ENCODE measurements at regions not wholly inside any gene's neighbourhood (a gene's known extent, or its start where the extent isn't known, plus 50 kb on each side); places are given as distances from the start of the nearest gene placed in this dataset.

- Histone ChIP-seq H3K9me3 (ENCODE audit: control insufficient read depth, low read length) (no peaks in the 10 kb centered on the region), H2AFZ (no peak overlapping the region), H3K9ac (no peak overlapping the region), H3K27ac (no peak overlapping the region), H3K4me3 (ENCODE audit: low read depth, low read length) (no peak overlapping the region), H3K36me3 (ENCODE audit: control insufficient read depth, insufficient read depth, low read length) (no peaks in the 10 kb centered on the region), H3K4me1 (no peaks in the 10 kb centered on the region), H3K4me2 (ENCODE audit: low read length) (no peak overlapping the region), H3K27me3 (ENCODE audit: control insufficient read depth, insufficient read depth, low read length) (no peaks in the 10 kb centered on the region), H3K79me2 (no peaks in the 10 kb centered on the region)
- TF ChIP-seq, protein P1, sequence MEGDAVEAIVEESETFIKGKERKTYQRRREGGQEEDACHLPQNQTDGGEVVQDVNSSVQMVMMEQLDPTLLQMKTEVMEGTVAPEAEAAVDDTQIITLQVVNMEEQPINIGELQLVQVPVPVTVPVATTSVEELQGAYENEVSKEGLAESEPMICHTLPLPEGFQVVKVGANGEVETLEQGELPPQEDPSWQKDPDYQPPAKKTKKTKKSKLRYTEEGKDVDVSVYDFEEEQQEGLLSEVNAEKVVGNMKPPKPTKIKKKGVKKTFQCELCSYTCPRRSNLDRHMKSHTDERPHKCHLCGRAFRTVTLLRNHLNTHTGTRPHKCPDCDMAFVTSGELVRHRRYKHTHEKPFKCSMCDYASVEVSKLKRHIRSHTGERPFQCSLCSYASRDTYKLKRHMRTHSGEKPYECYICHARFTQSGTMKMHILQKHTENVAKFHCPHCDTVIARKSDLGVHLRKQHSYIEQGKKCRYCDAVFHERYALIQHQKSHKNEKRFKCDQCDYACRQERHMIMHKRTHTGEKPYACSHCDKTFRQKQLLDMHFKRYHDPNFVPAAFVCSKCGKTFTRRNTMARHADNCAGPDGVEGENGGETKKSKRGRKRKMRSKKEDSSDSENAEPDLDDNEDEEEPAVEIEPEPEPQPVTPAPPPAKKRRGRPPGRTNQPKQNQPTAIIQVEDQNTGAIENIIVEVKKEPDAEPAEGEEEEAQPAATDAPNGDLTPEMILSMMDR (IDR thresholded peaks at IDR 0.05), result no peak
Measured at GRCh38 chr4:132502096-132502552, 647.0 kb upstream of the PCDH10 start.

DNA sequence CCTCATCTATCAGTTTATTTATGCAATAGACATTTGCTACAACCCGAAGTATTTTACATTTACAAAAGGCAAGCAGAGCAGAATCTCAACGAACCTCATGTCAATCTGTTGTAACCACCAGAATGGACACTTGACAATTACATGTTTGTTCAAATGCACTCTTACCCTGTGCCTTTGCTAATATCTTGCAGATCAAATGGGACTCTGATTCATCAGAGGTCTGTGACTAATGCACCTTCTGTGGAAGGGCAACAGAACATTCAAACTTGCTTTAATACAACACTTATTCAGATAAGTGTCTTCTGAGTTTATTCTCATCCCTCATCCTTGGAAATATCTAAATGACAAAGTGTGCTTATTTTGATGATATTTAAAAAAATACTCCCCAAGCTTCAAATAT lies 644.7 kb upstream of the PCDH10 start:
- TF ChIP-seq, protein P1 (IDR thresholded peaks at IDR 0.05), result no peak
- no peak overlapping the region for H3K4me2 ChIP-seq (ENCODE audit: low read length)
- H3K79me2 ChIP-seq, result no peaks in the 10 kb centered on the region

GRCh38 chr4:132506568-132506967 lies 642.5 kb upstream of the PCDH10 start:
- H3K27me3 ChIP-seq (ENCODE audit: control insufficient read depth, insufficient read depth, low read length), result no peaks in the 10 kb centered on the region
- no peak overlapping the region for H3K4me2 ChIP-seq (ENCODE audit: low read length)
- H3K4me1 ChIP-seq, result no peaks in the 10 kb centered on the region
- TF ChIP-seq, protein P1 (IDR thresholded peaks at IDR 0.05), result no peak
- H3K9ac ChIP-seq, result no peak overlapping the region
- no peaks in the 10 kb centered on the region for H3K36me3 ChIP-seq (ENCODE audit: control insufficient read depth, insufficient read depth, low read length)
- H2AFZ ChIP-seq, result no peak overlapping the region
- no peaks in the 10 kb centered on the region for H3K79me2 ChIP-seq
- H3K27ac ChIP-seq, result no peak overlapping the region
- no peaks in the 10 kb centered on the region for H3K9me3 ChIP-seq (ENCODE audit: control insufficient read depth, low read length)
- H3K4me3 ChIP-seq (ENCODE audit: low read depth, low read length), result no peak overlapping the region

More for the DNA sequence above, 644.7 kb upstream of the PCDH10 start:
- no peaks in the 10 kb centered on the region for H3K36me3 ChIP-seq (ENCODE audit: control insufficient read depth, insufficient read depth, low read length)
- H3K27me3 ChIP-seq (ENCODE audit: control insufficient read depth, insufficient read depth, low read length), result no peaks in the 10 kb centered on the region
- no peaks in the 10 kb centered on the region for H3K9me3 ChIP-seq (ENCODE audit: control insufficient read depth, low read length)
- no peak overlapping the region for H2AFZ ChIP-seq
- H3K4me1 ChIP-seq, result no peaks in the 10 kb centered on the region
- no peak overlapping the region for H3K4me3 ChIP-seq (ENCODE audit: low read depth, low read length)
- H3K9ac ChIP-seq, result no peak overlapping the region
- no peak overlapping the region for H3K27ac ChIP-seq

GRCh38 chr4:132513491-132513890 lies 635.6 kb upstream of the PCDH10 start:
- Histone ChIP-seq H3K27me3 (ENCODE audit: control insufficient read depth, insufficient read depth, low read length) (no peaks in the 10 kb centered on the region), H3K27ac (no peak overlapping the region), H3K9me3 (ENCODE audit: control insufficient read depth, low read length) (no peaks in the 10 kb centered on the region), H3K36me3 (ENCODE audit: control insufficient read depth, insufficient read depth, low read length) (no peaks in the 10 kb centered on the region), H3K4me1 (no peaks in the 10 kb centered on the region), H3K79me2 (no peaks in the 10 kb centered on the region), H3K4me2 (ENCODE audit: low read length) (no peak overlapping the region), H3K9ac (no peak overlapping the region), H2AFZ (no peak overlapping the region), H3K4me3 (ENCODE audit: low read depth, low read length) (no peak overlapping the region)
- TF ChIP-seq, protein P1 (IDR thresholded peaks at IDR 0.05), result no peak

- H2AFZ ChIP-seq, result no peak overlapping the region
- H3K27me3 ChIP-seq (ENCODE audit: control insufficient read depth, insufficient read depth, low read length), result no peaks in the 10 kb centered on the region
- no peaks in the 10 kb centered on the region for H3K4me1 ChIP-seq
- no peak overlapping the region for H3K4me3 ChIP-seq (ENCODE audit: low read depth, low read length)
- no peaks in the 10 kb centered on the region for H3K79me2 ChIP-seq
- H3K27ac ChIP-seq, result no peak overlapping the region
- no peak overlapping the region for H3K4me2 ChIP-seq (ENCODE audit: low read length)
- no peak overlapping the region for H3K9ac ChIP-seq
- TF ChIP-seq, protein P1 (IDR thresholded peaks at IDR 0.05), result no peak
- no peaks in the 10 kb centered on the region for H3K36me3 ChIP-seq (ENCODE audit: control insufficient read depth, insufficient read depth, low read length)
- H3K9me3 ChIP-seq (ENCODE audit: control insufficient read depth, low read length), result no peaks in the 10 kb centered on the region
Measured at GRCh38 chr4:132526652-132527051, 622.4 kb upstream of the PCDH10 start.
